ENCODE measurements at regions not wholly inside any gene's neighbourhood (a gene's known extent, or its start where the extent isn't known, plus 50 kb on each side); places are given as distances from the start of the nearest gene placed in this dataset.

DNA sequence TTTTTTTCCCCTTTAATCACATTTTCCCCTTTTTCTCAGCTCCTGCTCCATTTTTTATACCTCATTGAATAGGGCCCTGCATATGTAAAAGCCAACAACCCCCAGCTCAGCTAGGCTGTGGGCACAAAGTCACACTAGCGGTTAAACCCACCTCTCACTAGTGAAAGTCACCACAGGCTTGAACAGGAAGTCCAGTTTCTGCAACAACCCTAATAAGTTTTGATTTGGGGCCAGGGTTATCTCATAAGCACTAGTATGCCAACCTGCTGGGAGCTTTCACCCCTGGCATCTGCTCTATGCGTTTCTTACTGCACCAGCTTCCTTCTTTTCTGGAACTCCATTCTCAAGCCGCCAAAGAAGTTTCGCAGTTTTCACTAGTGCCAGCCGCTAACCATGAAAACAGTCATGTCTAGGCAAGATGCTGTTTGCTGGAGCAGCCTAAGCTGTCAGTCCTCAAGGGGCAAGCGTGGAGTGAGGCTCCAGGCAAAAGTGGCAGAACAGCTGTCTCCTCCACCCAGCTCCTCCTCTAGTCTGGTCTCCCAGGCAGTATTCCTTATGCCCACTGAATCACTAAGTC, 197.0 kb upstream of the MEIS1 start:
- Histone ChIP-seq H3K9ac (ENCODE audit: low read depth, low read length, poor library complexity, severe bottlenecking) (no peak overlapping the region), H3K4me2 (ENCODE audit: low read depth, low read length, poor library complexity, severe bottlenecking) (no peak overlapping the region)

DNA sequence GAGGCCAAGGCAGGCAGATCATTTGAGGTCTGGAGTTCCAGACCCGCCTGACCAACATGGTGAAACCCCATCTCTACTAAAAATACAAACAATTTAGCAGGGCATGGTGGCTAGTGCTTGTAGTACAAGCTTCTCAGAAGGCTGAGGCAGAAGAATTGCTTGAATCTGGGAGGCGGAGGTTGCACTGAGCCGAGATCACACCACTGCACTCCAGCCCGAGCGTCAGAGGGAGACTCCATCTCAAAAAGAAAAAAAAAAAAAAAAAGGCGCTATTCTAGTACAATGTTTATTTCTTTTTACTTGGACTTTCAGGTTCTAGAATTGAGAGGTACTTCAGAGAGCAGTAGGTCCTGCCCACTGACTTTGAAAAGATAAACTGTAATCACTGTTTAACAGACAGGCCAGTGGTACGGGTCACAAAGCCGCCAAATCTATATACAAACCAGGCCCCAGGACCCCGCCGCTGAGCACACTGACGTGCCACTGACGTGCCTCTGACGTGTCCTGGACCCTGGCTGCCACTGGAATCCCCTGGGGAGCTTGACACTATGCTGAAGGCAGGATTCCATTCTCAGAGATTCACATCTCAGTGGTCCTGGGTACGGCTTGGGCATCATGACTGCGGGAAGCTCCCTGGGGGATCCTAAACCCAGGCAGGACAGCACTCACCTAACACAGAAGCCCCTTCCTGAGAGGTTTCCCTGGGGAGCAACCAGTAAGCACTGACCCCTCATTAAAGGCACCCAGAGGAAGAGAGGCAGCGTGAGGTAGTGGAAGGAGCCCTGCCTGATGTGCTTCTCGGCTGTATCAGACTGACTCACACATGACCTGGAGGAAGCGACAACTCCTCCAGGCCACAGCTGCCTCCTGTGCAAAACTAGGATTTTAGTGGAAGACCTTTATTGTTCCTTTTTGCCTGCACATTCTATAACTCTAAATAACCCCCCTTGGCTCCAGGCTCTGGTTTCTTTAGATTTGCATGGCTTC, 197.8 kb upstream of the MEIS1 start:
- Histone ChIP-seq H3K9me3 (ENCODE audit: insufficient read depth, low read depth, low read length) (no peaks in the 10 kb centered on the region), H3K36me3 (ENCODE audit: insufficient read depth, low read length) (no peaks in the 10 kb centered on the region), H4K20me1 (ENCODE audit: insufficient read depth, low read length, poor library complexity, severe bottlenecking) (no peaks in the 10 kb centered on the region), H3K4me1 (ENCODE audit: insufficient read depth, low read length, poor library complexity, severe bottlenecking) (no peaks in the 10 kb centered on the region), H3F3A (ENCODE audit: low read depth) (no peaks in the 10 kb centered on the region), H3K4me3 (ENCODE audit: low read length, poor library complexity, severe bottlenecking) (no peak overlapping the region), H3K9ac (ENCODE audit: low read depth, low read length, poor library complexity, severe bottlenecking) (no peak overlapping the region), H2AFZ (ENCODE audit: low read length) (no peak overlapping the region), H3K79me2 (ENCODE audit: insufficient read depth, low read length) (no peaks in the 10 kb centered on the region), H3K4me2 (ENCODE audit: low read depth, low read length, poor library complexity, severe bottlenecking) (no peak overlapping the region), H3K9me2 (replicated peaks; ENCODE audit: low read depth, low read length) (no peaks in the 10 kb centered on the region), H3K27me3 (ENCODE audit: insufficient read depth, low read length, poor library complexity, severe bottlenecking) (no peaks in the 10 kb centered on the region)
- TF ChIP-seq, protein P1, sequence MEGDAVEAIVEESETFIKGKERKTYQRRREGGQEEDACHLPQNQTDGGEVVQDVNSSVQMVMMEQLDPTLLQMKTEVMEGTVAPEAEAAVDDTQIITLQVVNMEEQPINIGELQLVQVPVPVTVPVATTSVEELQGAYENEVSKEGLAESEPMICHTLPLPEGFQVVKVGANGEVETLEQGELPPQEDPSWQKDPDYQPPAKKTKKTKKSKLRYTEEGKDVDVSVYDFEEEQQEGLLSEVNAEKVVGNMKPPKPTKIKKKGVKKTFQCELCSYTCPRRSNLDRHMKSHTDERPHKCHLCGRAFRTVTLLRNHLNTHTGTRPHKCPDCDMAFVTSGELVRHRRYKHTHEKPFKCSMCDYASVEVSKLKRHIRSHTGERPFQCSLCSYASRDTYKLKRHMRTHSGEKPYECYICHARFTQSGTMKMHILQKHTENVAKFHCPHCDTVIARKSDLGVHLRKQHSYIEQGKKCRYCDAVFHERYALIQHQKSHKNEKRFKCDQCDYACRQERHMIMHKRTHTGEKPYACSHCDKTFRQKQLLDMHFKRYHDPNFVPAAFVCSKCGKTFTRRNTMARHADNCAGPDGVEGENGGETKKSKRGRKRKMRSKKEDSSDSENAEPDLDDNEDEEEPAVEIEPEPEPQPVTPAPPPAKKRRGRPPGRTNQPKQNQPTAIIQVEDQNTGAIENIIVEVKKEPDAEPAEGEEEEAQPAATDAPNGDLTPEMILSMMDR (conservative IDR thresholded peaks at IDR 0.05; ENCODE audit: low read length) = no peak
- TF ChIP-seq EZH2phosphoT487 (IDR thresholded peaks at IDR 0.05; ENCODE audit: borderline replicate concordance) = no peak

More for the DNA sequence above, 197.0 kb upstream of the MEIS1 start:
- H3K9me3 ChIP-seq (ENCODE audit: insufficient read depth, low read depth, low read length) = no peaks in the 10 kb centered on the region
- no peaks in the 10 kb centered on the region for H3K4me1 ChIP-seq (ENCODE audit: insufficient read depth, low read length, poor library complexity, severe bottlenecking)
- H4K20me1 ChIP-seq (ENCODE audit: insufficient read depth, low read length, poor library complexity, severe bottlenecking) = no peaks in the 10 kb centered on the region
- TF ChIP-seq EZH2phosphoT487 (IDR thresholded peaks at IDR 0.05; ENCODE audit: borderline replicate concordance) = no peak
- TF ChIP-seq, protein P1 (conservative IDR thresholded peaks at IDR 0.05; ENCODE audit: low read length) = no peak
- H3K79me2 ChIP-seq (ENCODE audit: insufficient read depth, low read length) = no peaks in the 10 kb centered on the region
- H3K4me3 ChIP-seq (ENCODE audit: low read length, poor library complexity, severe bottlenecking) = no peak overlapping the region
- no peak overlapping the region for H2AFZ ChIP-seq (ENCODE audit: low read length)
- H3K36me3 ChIP-seq (ENCODE audit: insufficient read depth, low read length) = no peaks in the 10 kb centered on the region
- H3K9me2 ChIP-seq (replicated peaks; ENCODE audit: low read depth, low read length) = no peaks in the 10 kb centered on the region
- H3F3A ChIP-seq (ENCODE audit: low read depth) = no peaks in the 10 kb centered on the region
- no peaks in the 10 kb centered on the region for H3K27me3 ChIP-seq (ENCODE audit: insufficient read depth, low read length, poor library complexity, severe bottlenecking)

DNA sequence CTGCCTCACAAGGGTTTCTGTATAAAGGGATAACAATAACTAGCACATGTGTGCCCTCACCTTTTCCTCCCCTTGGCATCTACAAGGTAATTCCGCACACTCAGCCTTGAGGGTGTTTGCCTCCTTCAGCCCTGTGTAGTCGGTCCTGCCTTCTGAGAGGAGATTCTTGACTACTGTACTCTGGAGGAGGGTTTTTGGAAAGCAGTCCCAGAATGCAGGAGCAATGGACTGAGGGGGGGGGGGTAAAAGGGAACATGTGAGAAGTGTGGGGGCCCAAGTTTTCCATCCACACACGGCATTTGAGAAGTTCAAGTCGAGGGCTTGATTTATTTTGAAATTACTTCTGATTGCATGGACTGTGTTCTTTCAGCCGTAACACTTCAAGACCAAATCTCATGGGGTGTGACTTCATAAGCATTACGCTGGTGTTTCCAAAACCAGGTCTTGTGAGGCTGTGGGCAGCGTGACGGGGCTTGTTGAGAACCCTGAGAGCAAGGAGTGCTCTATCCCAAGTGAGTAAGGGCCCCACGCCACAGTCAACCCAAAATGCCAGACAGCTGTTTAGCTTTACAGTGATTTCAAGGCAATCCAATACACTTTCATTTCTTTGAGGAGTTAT, 198.7 kb upstream of the MEIS1 start:
- Histone ChIP-seq H3K9me3 (ENCODE audit: insufficient read depth, low read depth, low read length) (no peaks in the 10 kb centered on the region), H3K4me3 (ENCODE audit: low read length, poor library complexity, severe bottlenecking) (no peak overlapping the region), H3K9ac (ENCODE audit: low read depth, low read length, poor library complexity, severe bottlenecking) (no peak overlapping the region), H3K4me1 (ENCODE audit: insufficient read depth, low read length, poor library complexity, severe bottlenecking) (no peaks in the 10 kb centered on the region), H3K36me3 (ENCODE audit: insufficient read depth, low read length) (no peaks in the 10 kb centered on the region), H3K27me3 (ENCODE audit: insufficient read depth, low read length, poor library complexity, severe bottlenecking) (no peaks in the 10 kb centered on the region), H3K4me2 (ENCODE audit: low read depth, low read length, poor library complexity, severe bottlenecking) (no peak overlapping the region), H3K9me2 (replicated peaks; ENCODE audit: low read depth, low read length) (no peaks in the 10 kb centered on the region), H4K20me1 (ENCODE audit: insufficient read depth, low read length, poor library complexity, severe bottlenecking) (no peaks in the 10 kb centered on the region), H3K79me2 (ENCODE audit: insufficient read depth, low read length) (no peaks in the 10 kb centered on the region), H2AFZ (ENCODE audit: low read length) (no peak overlapping the region), H3F3A (ENCODE audit: low read depth) (no peaks in the 10 kb centered on the region)
- TF ChIP-seq, protein P1 (conservative IDR thresholded peaks at IDR 0.05; ENCODE audit: low read length) = no peak
- no peak for TF ChIP-seq EZH2phosphoT487 (IDR thresholded peaks at IDR 0.05; ENCODE audit: borderline replicate concordance)

Measured in Loucy (cell line).